GM21526 (cell line): ENCODE measurements at regions not wholly inside any gene's neighbourhood (a gene's known extent, or its start where the extent isn't known, plus 50 kb on each side); places are given as distances from the start of the nearest gene placed in this dataset.

Experiments
- ATAC-seq: cut with Tn5 transposase; IDR thresholded peaks from one replicate; pipeline ENCODE4 v1.9.1; 2021; ENCODE audit warnings: moderate library complexity; ENCODE audit not compliant: unreplicated experiment, low FRiP score

DNA sequence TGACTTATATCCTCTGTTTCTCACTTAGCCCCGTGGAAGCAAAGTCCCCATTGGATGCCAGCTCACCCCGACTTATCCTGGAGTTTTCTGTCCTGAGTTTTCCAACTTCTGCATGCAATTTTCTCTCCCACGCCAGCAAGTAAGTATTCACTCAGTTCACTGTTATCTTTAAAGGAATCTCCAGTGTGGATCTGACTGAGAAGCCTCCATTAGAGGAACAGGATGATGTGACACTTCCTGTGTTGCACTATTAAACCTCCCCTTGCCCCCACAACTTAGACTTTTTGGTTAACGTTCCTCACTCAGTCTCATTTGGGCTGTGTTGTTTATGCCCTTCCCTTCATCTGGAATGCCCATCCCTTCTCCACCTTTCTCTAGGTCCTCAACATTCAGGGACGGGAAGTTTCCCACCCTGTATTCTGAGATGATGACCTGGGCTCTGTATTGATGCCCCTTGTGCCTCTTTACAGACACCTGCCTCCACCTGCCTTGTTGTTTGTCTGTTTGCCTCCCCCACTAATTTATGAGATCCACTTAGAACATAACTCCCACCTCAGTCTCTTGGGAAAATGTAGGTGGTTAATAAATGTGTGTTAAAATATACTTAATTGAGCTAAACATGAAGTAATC, 536.1 kb upstream of the RAB6C start:
- ATAC-seq, result no peak

DNA sequence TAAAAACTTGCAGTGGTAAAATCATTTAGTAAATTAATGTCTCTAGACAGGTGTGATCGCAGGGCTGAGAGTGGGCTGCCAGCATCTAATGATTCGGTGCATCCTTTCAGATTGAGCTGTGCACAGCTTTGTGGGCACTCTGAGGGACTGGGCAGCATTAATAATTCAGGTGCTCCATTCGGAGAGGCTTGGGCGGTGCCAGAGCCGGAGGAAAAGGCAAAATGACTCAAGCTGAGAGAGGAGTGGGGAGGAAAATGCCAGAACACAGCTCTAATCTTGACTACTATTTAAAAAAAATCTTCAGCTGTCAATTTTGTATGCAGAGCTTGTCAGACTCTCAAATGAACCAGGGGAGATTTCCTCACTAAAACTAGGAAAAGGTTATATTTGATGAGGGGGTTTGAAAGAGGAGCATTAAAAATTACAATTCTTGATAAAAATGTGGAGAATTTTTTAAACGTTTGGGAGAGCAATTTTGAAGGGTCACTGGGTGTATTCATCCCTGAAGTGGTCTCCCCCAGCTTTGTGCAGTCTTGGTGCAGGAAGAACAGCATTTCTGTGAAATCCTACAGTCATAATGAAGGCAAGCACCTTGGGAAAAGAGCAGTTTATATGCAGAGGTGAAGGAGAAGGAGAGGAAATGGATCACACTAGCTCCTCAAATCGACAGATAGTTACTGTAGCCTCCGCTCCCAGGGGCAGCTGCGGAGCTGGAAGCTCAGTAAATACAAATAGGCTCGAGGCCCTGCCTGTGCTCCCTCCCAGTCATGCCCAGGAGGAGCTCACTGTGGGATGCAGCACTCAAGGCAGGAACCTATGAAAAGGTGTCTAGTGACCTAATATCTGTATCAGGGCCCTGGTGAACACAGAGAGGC, 535.4 kb upstream of the RAB6C start:
- ATAC-seq, result no peak

DNA sequence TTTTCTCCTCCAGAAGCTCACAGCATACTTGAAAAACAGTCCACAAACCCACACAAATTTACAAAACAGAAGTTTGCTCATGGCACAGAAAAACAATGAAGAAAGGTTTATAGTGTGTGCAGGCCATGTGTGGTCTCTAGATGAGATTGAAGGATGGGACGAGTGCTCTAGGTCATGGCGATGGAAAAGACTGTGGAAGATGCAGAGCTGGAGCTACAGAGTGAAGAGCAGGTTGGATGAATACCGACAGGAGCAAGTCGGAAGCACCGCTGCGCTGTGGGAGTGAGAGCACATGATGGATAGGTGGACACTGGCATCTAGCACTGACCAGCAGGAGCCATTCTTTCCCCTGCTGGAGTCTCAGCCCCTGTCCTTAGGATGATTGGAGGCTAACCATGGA, 534.7 kb upstream of the RAB6C start:
- no peak for ATAC-seq

DNA sequence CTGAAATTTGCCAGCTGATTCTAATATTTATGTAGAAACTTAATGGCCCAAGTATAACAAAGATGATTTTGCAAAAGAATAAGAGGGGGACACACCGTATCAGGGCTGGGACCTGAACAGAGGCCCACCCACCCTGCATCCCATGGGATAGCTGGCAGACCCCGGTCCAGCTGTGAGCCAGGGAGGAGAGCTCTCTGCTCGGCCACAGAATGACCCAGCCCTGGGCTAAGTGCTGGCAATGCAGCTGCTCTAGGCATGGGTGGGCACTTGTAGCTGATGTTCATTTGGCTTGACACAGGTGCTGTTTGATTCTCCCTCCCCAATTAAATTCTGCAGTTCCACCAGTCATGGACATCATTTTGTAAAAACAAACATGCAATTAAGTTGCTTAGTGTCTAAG, 522.8 kb upstream of the RAB6C start:
- ATAC-seq, result no peak

DNA sequence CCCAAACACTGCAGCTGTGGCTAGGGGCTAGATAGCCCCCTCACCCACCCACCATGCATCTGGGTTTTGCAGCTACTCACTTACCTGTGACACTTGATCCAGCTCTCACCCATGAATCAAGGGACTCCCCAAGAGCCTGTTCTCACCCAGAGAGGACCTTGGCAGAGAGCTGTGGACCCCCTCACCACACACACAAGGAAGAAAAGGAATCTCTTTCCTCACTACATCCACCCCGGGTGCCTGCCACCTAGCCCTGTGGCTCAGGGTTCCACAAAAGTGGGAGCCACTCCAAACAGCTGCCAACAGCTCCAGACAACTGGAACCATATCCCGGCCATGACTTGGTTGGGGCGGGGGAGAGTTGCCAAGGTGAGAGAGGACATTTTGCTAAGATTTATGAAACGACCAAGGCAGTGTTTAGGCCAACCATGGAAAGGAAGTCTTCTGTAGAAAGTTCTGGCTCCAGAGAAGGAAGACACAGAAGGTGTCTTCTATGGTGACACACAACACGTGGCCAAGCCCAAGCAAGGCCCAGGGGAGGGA, 522.1 kb upstream of the RAB6C start:
- no peak for ATAC-seq

DNA sequence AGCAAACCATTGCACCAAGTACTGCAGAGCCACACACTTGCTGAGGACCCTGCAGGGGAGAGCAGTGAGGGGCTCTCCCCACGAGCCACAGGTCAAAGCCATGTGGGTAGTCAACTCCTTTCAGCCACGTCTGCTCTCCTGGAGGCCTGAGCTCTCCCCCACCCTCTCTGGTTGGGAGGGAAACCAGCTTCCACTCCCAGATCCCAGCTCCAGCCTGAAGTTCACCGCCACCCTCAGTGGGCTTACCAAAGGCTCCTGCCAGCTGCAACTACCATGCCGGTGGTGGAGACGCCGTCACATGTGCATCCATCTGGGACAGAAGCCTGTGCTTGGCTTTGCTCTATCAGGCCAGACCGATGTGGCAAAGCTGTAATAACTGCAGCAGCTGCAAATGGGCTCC, 521.5 kb upstream of the RAB6C start:
- ATAC-seq, result no peak

DNA sequence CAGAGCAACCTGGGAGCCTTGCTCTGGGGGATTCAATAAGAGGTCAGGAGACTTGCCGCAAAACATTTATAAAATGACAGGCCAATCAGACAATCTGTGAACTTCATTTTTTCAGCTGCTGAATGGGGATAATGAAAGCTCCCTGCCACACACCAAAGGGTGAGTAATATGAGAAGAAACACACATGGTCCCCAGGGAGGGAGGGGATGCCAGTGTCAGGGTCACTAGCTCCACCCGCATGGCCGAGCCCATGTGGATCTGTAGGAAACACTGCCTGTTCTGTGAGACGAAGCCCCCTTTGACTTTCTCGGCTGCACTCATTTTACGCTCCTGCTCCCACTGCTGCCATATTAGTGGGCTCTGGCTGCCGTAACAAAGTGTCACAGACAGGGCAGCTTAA, 521.0 kb upstream of the RAB6C start:
- ATAC-seq, result no peak

DNA sequence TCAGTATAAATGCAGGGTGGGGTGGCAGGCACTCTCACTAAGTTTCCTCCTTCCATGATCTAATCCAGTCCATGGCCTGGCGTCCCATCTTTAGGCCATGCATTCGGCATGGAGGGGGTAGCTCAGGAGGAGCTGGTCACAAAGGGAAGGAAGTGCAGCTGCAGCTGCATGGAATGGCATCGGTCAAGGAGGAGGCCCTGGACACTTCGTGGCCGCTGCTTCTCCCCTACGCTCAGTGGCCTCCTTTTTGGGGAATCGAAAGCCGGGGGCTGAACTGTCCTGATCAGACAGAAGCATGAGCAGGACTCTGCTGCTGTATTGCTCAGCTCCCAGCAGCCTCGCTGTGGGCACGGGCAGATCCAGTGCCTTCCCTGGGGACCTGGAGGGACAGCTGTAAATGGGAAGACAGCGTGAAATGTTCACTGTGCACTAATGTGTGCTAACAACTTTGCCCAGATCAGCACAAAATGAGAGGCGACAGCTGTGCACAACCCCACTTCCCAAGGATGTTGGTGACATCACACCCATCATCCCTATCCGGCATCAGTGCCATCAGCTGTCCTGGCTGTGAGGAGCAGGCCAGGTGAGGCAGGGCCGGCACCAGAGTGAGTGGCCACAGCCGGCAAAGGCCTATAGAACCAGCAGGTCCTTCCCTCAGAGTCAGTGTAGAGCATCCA, 520.1 kb upstream of the RAB6C start:
- no peak for ATAC-seq

DNA sequence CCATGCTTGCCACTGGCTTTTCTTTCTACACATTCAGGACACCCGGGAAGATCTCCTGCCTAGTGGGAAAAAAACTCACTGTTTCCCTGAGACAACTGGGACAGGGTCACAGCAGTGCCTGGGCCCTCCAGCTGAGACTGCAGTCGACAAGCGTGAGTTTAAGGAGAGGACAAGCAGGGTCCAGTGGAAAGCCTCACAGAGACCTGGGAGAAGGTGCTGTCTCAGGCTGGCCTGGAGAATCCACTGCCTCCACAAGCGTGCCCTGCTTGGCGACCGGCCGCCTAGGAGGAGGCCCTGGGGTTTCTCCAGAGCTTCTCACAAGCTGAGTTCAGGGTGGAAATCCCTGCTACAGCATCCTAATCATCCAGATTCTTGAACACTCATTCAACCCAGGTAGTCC, 519.6 kb upstream of the RAB6C start:
- ATAC-seq, result no peak

DNA sequence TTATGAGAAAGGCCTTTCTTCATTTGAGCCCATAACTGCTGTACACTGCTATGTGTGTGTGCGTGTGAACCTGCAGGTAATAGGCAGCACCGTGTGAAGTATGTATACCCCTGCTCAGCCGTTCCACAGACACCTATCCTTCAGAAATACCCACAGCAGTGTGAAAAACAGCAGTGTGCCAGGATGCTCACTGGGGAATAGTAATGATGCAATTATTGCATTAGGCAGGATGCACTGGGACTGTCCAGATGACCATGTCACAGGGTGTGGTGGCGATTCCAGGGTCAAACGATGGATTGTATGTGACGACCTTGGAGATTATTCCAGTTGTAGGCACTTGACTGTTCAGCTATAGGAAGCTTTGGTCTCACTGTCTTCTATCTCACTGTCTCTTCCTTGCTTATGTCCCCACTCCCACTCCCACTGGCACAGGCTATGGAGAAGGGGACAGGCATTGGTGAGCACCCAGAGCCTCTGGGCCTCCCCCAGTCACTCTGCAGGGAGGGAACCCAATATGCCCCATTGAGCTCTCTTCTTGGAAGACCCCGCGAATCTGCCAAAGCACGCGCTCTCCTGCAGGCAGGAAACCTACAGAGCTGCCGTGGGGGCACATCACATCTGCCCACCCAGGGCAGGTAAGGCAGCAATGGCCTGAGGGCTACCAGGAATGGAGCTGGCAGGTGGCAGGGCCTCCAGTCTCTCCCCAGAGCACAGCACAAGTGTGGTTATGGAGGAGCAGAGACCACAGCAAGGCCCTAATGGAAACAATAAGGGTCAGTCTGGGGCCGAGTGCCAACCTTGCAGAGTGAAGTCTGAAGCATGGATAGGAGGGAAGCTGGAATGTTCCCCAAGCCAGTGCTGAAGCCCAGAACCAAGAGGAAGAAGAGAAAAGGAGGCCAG, 518.9 kb upstream of the RAB6C start:
- no peak for ATAC-seq

DNA sequence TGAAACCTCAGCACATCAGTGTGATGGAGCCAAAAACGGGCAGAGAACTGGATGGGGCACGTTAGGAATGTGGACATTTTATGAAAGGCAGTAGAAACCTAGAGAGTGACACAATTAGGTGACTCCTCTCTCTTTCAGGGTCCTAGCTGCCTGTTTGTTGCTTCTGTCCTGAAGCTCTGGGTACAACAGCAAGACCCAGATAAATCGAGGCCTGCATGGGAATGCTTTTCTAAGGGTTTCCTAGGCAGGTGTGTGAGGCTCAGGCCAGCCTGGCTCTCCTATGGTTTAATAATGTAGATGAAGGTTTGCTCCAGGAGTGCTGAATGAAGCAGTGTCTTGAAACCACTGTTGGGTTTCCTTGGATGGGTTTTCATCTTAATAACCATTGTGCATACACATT, 517.1 kb upstream of the RAB6C start:
- no peak for ATAC-seq

DNA sequence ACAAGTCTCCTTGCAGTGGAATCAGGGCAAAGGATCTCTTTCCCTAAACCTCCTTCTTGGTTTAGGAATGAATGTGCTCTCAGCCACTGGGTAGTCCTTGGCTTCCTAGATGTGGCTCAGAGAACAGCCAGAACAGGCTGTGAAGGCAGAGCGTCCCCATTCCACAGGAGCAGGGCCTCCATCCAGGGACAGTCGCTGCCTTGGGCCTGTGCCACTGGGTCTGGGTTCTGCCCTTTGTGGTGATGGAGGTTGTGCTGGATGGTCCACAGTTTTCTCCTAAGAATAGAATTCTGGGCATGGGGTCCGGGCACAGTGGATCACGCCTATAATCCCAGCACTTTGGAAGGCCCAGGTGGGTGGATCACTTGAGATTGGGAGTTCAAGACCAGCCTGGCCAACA, 516.5 kb upstream of the RAB6C start:
- no peak for ATAC-seq

DNA sequence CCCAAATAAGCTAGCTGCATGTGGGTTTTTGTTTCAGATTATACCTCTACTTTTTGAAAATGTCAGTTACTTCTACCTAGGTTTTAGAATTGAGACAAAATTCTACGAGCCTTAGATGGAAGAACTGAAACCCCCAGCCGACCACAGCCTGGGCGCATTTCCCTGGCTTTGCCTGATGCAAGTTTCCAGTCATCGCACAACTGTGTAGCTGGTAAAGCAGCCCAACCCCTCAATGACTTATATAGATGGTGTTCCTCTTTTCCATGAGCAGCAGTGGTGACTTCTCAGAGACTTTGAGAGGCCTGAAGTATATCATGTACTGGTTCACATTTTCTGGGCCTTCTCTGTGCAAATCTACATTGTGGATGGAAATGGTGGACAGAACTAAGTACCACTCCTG, 515.4 kb upstream of the RAB6C start:
- no peak for ATAC-seq

DNA sequence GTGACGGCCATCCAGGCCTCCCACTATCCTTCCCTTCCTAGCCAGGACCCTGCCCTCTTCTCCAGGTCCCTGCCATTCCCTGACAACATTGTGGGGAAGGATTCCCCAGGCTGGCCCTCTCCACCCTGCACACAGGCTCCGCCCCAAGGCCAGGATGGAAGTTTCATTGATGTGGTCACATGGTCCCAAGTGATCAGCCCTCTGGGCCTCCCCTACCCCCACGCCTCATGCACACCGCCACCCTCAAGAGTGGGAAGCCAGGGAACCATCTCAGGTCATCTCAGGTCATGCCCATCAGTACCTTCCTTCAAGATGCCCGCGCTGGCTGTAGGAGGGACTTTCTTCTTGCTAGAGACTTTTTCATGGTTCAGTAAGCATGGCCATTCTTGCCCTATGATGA, 514.8 kb upstream of the RAB6C start:
- no peak for ATAC-seq

DNA sequence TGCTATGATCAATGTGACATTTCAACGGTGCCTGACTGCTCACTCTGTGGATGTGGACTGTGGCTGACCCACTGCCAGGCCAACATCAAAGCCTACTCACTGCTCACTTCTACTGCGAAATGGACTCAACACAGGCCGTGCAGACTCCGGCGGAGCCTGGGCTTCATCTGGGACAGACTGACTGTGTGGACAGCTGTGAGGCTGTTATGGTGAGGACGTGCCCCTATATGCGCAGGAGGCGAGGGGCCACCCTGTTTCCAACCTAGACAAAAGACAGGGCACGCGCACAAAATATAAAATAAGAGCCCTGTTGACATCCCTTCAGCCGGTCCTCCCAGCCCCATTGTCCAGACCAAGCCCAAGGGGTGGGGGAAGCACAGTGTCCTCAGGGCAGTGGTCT, 514.4 kb upstream of the RAB6C start:
- no peak for ATAC-seq

DNA sequence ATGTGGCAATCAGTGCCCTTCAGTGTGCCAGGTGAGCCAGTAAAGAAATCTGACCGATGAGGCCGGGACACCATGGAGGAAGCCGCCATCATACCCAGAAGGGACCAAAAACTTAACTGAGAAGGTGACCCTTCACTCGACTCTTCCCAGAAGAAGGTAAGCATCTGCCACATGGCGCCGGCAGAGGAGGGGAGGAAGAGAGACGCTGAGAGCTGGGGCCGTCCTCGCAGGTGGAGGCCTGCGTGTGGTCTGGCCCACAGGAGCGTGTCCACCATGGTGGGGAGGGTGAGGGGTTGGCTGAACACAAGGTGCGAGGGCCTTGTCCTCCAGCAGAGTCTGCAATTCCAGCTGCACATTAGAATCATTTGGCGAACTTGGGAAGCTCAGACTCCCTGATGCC, 513.1 kb upstream of the RAB6C start:
- ATAC-seq, result no peak

DNA sequence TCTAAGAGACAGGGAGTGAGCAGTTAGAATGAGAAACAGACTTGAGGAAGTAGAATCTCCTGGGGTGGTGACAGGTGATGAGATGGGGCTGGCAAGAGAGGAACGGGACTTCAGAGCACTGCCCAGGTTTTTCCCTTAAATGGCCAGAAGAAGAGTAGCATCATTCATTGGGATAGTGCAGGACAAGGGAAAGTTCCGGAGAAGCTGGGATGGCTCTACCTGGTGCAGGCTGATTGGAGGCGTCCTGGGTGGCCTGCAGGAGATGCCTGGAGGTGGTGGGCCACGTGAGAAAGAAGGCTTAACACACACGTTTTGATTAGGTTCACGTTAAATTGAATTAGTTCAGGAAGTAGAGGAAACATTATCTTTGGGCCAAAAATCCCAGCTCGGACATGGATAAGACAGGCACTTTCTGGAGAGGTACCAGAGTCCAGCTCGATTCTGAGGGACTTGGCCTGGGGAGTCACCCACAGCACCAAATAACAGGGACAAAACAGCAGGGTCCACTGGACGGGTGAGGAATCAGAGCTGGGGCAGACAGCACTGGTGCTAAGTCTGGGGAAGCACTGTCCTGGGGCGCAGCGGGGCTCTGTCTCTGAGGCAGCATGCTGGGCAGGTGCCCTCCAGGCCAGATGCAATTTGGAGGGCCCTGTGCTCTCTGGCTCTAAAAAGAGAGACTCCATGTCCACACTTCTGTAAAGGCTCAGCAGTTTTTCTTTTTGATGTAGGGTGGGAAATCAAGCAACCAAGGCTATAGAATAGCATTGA, 512.3 kb upstream of the RAB6C start:
- no peak for ATAC-seq

DNA sequence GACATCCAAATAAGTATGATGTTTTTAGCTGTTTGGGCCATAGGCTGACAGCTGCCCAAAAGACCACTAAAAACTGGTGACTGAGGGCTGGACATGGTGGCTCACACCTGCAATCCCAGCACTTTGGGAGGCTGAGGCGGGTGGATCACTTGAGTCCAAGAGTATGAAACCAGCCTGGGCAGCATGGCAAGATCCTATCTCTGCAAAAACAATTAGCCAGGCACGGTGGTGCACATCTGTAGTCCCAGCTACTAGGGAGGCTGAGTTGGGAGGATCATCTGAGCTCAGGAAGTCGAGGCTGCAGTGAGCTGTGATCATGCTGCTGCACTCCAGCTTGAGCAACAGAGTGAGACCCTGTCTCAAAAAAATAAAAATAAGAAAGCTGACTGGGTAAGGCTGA, 511.5 kb upstream of the RAB6C start:
- ATAC-seq, result no peak

DNA sequence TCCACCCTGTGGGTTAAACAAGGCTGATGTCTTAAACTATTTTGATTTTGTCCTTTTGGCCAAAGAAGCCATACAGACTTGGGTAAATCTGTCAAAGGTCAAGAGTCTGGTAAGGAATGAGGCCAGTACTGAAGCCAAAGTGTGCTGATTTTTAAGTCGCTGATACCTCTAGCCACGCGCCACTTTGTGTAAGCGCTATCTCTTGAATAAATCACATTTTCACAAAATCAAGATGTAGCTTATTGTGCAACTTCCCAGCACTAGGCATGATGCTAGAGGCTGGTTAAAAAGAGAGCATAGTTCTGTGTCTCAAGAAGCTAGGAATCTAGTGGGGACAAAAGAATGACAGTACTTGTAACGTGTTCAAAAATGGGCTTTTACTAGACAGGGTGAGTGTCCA, 510.6 kb upstream of the RAB6C start:
- ATAC-seq, result no peak

DNA sequence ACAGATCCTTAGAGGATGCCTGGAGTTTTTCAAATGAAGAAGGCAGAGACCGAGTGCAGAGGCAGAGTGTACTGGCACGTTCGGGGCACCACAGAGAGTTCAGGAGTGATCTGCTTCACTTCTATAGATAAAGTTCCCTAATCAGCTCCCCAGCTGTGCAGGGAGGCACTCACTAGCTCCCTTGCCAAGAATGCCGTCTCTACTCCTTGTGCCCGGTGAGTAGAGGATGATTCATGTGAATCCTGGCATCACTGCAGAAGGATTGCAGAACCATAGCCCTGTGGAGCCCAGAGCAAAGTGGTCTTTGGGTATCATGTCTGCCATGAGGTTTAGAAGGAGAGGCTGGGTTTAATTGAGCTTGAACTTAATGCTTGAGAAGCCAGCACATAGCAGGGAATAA, 510.1 kb upstream of the RAB6C start:
- ATAC-seq, result no peak
